ENCODE measurements at regions not wholly inside any gene's neighbourhood (a gene's known extent, or its start where the extent isn't known, plus 50 kb on each side); places are given as distances from the start of the nearest gene placed in this dataset.

DNA sequence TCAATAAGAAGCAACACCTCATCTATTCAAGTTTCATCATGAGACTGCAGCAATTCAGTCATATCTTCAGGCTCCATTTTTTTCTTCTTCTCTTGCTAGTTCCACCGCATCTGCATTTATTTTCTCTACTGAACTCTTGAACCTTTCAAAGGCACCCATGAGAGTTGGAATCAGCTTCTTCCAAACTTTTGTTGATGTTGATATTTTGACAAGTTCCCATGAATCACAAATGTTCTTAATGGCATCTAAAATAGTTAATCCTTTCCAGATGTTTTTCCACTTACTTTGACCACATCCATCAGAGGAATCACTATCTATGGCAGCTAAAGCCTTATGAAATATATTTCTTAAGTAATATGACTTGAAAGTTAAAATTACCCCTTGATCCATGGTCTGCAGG is 434.3 kb downstream of the GPATCH2 start:
- TF ChIP-seq, protein P1, sequence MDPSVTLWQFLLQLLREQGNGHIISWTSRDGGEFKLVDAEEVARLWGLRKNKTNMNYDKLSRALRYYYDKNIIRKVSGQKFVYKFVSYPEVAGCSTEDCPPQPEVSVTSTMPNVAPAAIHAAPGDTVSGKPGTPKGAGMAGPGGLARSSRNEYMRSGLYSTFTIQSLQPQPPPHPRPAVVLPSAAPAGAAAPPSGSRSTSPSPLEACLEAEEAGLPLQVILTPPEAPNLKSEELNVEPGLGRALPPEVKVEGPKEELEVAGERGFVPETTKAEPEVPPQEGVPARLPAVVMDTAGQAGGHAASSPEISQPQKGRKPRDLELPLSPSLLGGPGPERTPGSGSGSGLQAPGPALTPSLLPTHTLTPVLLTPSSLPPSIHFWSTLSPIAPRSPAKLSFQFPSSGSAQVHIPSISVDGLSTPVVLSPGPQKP (IDR thresholded peaks at IDR 0.05; ENCODE audit: borderline replicate concordance, low read depth, low read length) = no peak
- TF ChIP-seq, protein P2, sequence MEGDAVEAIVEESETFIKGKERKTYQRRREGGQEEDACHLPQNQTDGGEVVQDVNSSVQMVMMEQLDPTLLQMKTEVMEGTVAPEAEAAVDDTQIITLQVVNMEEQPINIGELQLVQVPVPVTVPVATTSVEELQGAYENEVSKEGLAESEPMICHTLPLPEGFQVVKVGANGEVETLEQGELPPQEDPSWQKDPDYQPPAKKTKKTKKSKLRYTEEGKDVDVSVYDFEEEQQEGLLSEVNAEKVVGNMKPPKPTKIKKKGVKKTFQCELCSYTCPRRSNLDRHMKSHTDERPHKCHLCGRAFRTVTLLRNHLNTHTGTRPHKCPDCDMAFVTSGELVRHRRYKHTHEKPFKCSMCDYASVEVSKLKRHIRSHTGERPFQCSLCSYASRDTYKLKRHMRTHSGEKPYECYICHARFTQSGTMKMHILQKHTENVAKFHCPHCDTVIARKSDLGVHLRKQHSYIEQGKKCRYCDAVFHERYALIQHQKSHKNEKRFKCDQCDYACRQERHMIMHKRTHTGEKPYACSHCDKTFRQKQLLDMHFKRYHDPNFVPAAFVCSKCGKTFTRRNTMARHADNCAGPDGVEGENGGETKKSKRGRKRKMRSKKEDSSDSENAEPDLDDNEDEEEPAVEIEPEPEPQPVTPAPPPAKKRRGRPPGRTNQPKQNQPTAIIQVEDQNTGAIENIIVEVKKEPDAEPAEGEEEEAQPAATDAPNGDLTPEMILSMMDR (conservative IDR thresholded peaks at IDR 0.05; ENCODE audit: low read depth, low read length) = no peak

All from IMR-90 (cell line).